Left renal cortex interstitium (tissue), 4 donors: ENCODE measurements at regions not wholly inside any gene's neighbourhood (a gene's known extent, or its start where the extent isn't known, plus 50 kb on each side); places are given as distances from the start of the nearest gene placed in this dataset.

Source experiments
- DNase-seq, 4 donors: peaks; one replicate each; pipeline ENCODE4 v3.0.0-alpha.2; 2013; ENCODE audit warnings: low read depth in 4 of 4, low spot score in 2 of 4, missing footprints in 1 of 4

DNA sequence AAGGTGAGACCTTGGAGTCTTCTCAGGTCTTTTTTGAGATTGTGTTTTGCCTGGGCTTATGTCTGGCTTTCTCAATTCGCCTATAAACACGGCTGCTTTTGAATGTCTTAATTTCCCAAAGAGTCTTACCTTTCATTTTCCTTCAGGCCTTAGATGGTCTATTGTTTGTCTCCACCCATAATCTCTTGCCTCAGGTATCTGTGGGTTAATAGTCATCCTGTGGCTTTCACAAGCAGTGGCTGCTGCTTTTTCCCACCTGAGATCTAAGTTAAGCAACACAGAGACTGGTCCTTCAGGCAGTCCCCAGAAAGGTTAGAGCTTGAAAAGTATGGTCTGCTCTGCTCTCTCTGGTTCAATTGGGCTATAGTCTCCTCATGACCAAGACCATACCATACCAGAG, 275.3 kb downstream of the INSIG2 start:
- no peak for DNase-seq

DNA sequence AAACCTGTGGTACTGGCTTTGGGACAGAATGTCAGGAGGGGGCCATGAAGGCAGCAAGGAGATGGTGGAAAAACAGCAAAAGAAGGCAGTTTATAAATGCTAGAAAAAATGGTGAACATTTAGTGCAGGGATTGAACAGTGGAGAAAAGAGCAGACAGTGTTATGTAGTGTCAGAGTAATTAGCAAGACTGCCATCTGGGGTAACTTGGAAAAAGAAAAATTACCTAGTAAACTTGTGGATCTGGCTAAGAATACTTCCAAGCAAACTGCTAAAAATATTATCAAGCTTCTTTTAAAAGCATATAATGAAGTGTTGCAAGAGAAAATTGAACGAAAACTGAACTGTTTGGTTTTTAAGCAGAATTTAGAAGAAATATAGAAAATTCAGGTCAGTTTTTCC, 267.8 kb downstream of the INSIG2 start:
- no peak for DNase-seq

DNA sequence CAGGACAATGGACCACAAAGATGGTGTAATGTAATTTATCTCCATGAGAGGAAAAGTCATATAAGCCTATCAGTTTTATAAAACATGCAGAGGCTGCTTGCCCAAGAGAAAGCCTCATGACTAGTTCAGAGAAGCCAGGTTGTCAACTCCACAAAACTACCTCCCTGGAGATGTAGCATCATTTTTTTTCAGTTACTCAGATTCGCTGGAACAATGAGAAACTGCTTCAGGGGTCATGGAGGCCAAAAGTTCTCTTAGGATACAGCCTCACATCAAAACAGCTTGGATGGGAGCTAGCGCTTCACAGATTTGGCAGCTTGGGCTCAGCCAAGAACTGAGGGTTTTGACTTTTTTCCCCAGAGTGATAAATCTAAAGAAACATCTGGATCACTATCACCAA, 263.5 kb downstream of the INSIG2 start:
- DNase-seq = no peak

DNA sequence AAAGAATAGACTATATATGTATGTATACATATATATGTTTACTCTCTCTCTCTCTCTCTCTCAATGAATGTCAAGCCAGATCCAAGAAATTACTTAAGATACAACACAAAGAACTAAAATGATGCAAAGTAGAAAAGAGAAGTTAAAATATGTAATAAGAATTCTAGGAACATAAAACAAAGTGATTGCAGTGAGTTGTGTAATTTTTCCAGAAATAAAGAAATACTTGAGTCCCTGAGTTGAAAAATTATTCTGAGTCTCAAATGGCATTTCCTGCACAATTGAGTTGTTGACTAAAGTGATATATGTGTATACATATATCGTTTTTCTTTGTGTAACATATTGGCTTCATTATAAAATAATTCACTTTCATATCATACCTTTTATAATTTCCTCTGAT, 262.4 kb downstream of the INSIG2 start:
- no peak for DNase-seq

DNA sequence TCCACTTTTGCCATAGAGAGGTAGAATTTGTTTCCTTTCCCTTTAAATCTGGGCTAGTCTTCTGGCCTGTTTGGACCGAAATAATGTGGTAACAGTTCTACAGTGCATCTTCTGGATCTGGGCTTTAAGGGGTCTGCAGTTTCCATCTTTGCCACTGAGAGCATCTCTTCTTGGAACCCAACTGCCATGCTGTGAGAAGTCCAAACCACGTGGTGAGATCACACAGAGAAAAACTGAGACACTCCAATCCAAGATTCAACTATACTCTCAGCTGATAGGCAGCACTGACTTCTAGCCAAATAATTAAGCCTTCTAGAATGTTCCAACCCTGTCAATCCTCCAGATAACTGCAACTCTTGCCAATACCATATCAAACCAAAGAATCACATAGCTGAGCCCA, 261.1 kb downstream of the INSIG2 start:
- DNase-seq = no peak

DNA sequence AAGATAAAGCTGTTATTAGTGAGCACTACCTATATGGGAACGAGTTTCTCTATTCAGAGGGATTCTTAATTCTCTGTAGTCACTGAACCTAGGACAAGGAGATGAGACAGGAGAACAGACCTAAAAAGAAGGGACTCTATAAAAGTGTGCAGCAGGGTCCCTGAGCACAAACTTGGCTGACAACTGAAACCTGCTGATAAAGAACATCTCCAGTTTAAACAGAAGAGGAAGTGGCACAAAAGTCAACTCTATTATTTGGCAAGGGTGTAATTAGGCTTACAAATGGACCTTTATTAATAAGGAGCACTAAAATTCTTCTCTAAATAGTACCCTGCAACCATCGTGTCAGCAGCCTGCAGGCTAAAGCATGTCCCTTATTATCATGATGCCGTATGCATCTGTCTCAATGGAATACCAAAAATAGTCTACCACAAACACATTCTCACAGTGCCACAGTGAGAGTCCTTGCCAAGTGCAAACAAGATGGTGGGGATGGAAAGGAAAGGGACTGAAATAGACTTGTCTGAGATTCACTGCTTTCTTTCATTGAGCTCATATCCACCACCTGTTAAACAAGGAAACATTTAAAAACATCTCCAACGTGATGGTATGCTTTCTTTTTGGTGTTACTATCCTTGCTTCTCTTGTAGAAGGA, 260.2 kb downstream of the INSIG2 start:
- DNase-seq = no peak

DNA sequence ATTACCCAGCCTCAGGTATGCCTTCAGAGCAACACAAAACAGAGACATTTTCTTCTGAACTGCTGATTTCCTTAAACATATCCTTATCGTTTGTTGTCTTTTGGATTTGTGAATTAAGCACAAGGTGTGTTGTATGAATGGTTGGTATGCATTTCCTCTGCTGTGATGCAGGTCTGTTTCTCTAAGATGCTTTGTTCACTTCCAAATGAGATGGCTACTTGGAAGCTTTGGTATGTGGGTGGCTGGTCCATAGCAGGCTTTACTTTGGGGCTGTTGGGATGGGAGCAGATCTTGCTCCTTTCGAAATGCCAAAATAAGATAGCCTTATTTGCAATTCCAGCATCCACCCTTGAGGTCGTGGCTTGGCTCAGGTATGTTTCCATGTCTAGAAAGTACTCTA, 257.2 kb downstream of the INSIG2 start:
- DNase-seq = no peak

DNA sequence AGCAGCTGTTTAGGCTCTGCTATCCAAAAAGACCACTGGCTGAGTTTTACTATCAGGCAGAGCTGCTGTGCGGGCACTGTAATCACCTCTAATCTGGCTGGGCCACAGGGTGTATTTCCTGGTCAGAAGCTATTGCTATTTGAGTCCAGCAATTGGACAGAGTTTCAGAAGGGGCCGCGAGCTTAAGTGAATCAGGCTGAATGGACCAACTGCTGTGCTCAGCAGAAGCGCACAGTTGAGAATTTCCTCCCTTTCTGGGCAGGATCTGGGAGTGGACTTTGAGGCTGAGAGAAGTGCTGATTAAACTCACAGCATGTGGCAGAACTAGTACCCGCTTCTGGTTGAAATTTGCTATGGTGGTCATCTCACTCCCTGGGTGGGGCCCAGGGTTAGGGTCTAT, 251.8 kb downstream of the INSIG2 start:
- DNase-seq = no peak

DNA sequence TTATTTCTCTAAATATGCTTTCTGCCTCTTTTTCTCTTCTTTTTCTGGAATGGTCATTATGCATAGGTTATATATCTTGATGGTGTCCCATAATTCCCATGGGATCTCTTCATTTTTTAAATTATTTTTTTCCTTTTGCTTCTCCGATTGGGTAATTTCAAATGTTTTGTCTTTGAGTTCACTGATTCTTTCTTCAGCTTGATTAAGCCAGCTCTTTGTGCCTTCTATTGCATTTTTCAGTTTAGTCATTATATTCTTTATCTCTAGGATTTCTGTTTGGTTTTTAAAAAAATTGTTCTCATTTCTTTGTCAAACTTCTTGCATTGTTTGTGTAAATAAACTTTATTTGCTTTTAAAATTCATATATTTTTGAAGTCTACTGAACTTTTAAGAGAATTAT, 251.1 kb downstream of the INSIG2 start:
- DNase-seq = no peak

DNA sequence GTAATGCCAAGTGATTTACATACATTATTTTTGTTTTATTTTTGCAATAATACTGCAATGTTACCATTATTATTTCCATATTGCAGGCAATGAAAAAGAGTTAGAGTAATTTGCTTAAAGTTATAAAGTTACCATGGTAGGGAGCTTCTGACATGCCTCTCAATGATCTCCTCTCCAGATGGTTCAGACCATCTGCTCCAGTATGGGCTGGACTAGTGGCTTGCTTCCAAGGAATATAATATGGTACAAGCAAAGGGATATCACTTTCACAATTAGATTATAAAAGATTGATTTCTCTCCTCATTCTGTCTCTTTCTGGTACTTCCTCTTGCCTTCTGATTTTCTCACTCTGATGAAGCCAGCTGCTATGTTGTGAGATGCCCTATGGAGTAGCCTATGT, 245.4 kb downstream of the INSIG2 start:
- DNase-seq = no peak

DNA sequence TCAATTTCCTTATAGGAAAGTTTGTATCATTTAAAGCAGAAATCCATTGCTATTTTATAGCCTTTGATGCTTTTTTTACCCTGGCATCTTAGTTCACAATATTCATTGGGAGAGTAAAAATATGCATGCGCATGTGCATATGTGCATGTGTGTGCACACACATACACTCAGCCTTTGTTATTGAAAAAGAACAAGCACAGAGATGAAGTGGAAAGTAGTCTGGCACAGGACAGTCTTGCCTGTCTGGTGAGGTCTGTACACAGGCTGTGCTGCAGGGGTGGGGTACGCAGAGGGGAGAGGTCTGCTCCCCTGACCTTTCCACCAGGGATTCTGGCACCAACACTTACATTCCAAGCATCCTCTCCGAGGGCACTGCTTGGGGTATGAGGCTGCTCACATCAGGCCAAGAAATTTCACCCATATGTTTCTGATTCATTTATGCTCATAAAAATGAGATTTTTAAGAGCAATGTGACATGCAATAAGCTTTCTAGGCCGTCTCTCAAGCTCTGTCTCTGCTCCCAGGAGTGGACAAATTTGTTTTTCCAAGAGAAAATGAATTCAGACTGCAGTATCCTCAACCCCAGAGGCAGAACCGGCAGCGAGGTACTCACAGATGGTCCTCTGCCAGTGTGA, 237.2 kb downstream of the INSIG2 start:
- no peak for DNase-seq

DNA sequence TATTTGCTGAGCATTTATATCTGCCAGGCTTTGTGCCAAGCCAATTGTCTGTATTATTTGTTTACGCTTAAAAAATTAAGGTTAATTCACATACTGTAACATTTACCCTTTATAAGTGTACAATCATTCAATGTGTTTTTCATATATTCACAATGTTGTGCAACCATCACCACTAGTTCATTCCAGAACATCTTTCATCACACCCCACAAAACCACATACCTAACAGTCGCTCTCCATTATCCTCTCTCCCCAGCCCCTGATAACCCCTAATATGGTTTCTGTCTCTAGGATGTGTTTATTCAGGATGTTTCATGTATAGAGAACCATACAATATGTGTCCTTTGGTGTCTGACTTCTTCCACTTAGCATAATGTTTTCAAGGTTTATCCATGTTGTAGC, 234.1 kb downstream of the INSIG2 start:
- DNase-seq = no peak

DNA sequence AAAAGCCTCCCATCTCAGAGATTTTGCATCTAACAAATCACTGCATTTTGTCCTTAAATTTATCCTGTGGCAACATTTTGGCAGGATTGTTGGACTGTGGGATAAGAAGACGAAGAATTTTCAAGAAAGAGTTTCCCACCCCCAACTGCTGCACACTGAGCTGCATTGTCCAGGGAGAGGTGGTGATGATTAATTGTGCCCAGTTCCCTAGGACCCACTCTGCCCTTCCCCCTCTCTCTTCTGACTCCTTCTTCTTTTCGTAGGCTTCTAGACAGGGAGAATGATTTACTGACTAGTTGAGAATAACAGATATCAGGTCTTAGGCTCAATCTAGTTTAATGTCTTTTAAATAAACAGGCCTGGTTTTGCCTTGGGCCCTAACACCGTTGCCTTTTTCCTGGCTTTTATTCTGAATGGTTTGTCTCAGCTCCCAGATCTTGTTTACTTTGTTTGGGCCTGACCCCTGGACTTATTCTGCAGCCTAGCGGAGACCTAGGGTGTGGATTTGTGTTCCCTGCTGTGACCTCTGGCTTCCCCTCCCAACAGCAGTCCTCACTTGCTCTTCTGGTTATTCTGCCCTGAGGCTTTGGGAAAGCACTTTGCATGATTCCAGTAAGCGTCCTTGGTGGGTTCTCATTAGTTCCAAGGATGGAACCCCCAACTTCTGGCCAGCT, 233.3 kb downstream of the INSIG2 start:
- no peak for DNase-seq

DNA sequence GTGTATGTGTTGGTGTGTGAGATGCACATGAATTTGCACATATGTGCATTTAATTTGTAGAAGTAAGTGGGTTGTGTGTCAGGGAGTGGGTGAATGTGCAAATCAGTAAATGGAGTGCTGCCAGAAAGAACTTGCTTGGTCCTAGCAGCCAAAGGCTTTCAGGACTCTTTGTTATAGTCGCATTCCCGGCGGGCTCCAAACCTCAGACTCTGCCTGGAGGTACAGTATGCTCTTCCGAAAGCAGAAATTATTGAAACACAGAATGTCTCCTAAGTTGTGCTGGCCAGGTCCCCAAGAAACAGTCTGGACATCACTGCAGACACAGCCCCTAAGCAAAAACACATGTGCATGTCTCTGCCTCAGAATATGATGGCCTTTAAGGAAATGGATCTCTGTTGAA, 232.4 kb downstream of the INSIG2 start:
- no peak for DNase-seq

DNA sequence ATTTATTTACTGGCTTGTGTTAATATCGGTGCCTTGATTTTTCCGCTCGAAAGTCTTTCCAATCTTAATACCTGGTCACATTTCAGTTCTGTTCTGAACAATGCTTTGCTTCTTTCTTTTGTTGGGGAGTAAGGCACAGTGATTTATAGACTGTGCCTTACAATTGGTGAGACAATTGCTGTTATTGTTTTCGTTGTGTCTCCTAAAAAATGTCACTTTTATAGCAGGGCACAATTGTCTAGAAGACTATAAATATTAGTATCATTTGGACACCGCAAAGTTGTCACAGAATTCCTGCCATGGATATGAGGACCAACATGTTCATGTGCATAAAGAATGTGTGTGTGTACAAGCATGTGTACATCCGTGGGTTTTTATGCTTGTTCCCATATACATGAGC, 231.9 kb downstream of the INSIG2 start:
- DNase-seq = no peak

DNA sequence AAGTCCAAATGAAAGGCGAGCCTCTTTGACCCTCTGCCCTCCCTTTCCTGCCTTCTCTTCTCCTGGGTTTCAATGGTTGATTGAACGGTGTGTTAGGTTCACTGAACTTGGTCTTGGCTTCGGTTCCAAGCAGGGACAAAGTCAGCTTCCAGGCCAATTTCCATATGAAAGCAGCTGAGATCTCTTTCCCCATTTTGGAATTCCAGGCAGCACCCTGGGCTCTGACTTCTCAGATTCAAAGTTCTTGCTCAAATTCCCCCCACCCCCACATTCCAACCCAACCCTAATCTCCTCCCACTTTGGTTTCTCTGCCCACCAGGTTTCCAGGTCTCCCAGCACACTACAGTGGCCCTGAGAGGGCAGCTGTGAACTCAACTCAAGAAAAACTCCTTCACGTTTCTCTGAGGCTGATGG, 231.0 kb downstream of the INSIG2 start:
- no peak for DNase-seq

DNA sequence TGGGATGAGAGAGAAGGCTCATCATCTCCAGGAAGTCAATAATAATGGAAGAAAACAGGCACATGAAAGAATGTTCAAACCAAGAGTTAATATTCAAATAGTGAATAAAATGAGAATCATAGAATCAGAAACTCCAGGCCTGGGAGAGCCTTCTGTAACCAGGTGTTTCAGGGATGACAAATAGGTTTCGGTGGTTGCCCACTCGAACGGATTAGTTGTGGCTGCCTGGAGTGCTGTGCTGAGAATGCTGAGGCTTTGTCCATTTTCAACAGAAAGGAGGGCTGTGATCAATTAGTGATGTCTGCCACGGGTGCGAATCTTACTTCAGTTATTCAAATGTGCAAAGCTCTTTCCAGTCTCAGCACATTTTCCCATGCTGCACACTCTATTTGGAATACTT, 227.3 kb downstream of the INSIG2 start:
- no peak for DNase-seq

DNA sequence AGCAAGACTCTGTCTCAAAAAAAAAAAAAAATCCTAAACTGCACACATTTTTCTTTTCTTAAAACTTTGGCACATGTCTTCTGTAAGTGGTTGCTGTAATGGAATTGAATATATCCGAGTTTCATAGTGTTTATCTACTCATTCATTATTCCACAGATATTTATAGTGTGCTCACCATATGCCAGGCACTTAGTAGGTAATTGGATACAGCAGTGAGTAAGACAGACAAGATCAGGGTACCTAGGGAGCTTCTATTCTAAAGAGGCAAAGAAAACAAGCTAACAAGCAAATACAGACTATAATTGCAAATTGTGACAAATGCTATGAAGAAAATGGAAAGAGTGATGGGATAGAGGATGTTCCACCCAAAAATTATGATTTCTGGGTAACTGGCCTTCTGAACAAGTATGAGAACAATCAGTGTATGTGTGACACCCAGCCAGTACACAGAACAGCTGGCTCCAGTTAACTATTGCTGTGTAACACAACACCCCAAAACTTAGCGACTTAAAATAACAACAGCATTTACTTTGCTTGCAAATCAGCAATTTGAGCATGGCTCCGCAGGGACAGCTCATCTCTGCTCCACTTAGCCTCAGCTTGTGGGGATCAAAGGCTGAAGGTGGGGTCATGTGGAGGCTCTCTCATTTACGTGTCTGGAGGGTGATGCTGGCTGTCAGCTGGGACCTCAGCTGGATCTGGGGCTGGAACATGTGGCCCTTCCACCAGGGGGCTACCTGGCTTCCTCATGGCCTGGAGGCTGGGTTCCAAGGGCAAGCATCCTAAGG, 224.9 kb downstream of the INSIG2 start:
- peak in 3 of 4 donors; percentile 28 to 52 (median 37) for DNase-seq

DNA sequence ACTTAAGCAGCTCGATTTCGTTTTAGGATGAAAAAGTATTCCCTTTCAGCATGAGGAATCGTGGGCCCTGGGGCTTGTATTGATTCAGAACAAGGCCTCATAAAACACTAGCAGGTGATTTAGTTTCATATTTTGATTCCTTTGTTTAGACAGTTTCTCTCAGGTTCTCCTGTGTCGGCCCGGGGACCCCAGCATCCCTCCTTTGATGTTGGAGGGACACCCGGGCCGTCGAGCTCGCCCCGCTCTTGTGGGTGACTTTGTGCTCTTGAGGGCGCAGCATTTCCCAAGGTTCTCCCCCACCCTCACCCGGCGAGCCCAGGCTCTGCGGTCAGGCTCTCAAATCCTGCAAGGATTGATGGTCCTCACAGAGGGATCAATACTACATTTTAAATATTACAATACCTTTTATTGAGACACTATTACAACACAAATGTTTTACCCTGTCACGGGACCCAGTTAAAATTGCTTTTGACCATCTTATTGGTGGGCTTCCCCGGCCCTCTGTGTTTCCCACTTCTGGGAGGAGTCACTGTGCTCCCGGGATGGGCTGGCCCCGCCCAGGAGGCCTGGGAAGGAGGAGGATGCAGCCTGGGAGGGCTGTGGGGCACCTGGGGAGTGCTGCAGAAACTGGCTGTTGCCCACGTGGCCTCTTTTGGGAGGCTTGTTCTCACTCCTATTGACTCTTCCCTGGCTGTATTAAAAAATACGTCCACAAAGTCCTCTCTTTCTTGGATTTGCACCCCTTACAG, 222.6 kb downstream of the INSIG2 start:
- peak in 2 of 4 donors; percentile 46 to 48 for DNase-seq

DNA sequence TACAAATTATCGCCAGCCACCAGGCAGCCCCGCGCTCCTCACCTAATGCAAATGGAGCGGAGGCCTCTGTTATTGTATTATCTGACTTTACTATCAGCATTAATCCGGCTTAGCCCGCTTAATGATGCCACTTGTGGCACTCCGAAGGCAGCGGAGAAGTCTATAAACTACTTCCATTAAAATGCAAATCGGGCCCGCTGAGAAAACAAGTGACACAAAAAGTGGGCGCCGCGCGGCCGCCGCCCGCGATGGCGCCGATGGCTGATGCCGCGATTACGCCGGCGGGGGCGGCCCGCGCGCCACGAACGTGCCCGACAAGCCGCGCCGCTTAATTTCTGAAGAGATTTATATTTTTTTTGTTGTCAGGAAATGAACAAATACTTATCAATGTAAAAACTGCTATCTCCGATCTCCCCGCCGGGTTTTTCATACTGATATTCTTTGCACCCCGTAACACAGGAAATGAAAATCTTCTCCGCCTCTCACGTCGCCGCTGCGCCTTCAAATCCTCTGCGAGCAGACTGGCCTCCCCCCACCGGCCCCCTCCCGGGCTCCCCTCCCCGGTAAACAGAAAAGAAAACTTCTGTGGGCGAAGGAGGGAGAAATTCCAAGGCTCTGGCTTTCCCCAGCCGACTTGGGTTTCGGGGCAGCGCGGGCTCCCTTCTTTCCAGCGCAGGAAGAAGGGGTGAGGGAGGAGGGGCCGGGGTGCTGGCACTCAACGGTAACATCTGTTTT, 221.8 kb downstream of the INSIG2 start:
- peak in 3 of 4 donors; percentile 54 to 59 (median 58) for DNase-seq
